ENCODE measurements at regions not wholly inside any gene's neighbourhood (a gene's known extent, or its start where the extent isn't known, plus 50 kb on each side); places are given as distances from the start of the nearest gene placed in this dataset.
A peak's percentile ranks its signal among the peaks of the same experiment; 100 is the strongest.

DNA sequence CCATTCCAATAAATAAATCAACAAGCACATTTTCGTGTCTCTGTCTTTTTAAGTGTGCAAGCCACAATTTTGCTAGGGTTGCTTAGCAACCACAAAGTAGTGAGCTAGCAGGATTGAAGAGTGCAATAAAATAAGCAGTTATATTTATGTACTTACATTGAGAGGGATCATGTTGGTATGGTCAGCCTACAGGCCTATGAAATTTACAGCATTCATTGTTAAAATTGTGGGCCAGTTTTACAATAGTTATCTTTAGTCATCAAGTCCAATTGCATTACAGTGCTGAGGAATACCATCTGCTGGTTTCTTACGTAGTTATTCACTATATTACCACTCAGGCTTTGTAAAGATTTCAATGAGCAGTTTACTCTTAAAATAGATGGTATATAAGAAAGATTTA, 192.5 kb upstream of the POT1 start:
- ChIA-PET CTCF (no interaction called here), POLR2A (no interaction called here)
- H3K27me3 Mint-ChIP-seq, result no peaks in the 10 kb centered on the region
- H3K36me3 Mint-ChIP-seq (ENCODE audit: low read depth), result no peaks in the 10 kb centered on the region
- ATAC-seq (no peak), DNase-seq (no peak)
- no peak overlapping the region for H3K27ac Mint-ChIP-seq
- no peak overlapping the region for H3K4me3 Mint-ChIP-seq
- no peaks in the 10 kb centered on the region for H3K9me3 Mint-ChIP-seq (ENCODE audit: low read depth)
- H3K4me1 Mint-ChIP-seq, result no peaks in the 10 kb centered on the region
- intact Hi-C loops (cut with DNase I, micrococcal nuclease), result no loop called here

DNA sequence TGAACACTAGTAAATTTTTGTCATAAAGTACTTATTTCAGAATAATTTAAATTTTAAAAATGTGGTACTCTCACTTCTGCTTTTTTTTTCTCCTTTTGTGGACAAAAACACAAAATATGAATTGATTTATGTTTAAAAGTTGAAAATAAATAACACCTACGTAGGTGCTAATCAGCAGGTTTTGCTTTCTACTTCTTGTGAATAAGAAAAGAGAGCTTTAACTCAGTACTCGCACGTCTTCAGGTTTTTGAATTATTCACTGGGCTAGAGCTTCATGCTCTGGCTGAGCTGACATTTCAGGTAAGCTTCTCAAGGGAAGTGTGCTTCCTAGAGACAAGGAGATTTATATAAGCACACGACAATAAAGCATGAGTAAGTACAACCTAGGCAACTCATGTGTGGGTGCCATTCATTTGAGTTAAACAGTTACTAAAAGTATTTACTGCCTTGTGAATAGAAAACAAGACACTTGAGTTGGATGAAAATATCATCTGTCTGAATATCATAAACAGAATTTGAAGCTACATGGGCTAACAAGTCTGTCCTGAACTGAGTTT, 190.0 kb upstream of the POT1 start:
- Mint-ChIP-seq H3K9me3 (ENCODE audit: low read depth) (no peaks in the 10 kb centered on the region), H3K4me3 (no peak overlapping the region), H3K27me3 (no peaks in the 10 kb centered on the region), H3K36me3 (ENCODE audit: low read depth) (no peaks in the 10 kb centered on the region), H3K4me1 (no peaks in the 10 kb centered on the region), H3K27ac (no peak overlapping the region)
- POLR2A ChIA-PET, result no interaction called here
- intact Hi-C loops (cut with DNase I, micrococcal nuclease), result no loop called here
- DNase-seq (no peak), ATAC-seq (no peak)
- CTCF ChIA-PET, result no interaction called here

DNA sequence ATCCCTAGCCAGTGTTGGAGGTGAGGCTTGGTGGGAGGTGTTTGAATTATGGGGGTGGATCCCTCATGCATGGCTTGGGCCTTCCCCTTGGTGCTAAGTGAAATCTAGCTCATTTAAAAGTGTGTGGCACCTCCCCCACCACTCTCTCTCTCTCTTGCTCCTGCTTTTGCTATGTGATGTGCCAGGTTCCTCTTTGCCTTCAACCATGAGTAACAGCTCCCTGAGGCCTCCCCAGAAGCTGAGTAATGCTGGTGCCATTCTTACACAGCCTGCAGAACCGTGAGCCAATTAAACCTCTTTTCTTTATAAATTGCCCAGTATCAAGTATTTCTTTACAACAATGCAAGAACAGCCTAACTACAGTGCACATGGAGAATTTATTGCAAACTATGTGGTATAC, 188.8 kb upstream of the POT1 start:
- Mint-ChIP-seq H3K9me3 (ENCODE audit: low read depth) (no peaks in the 10 kb centered on the region), H3K27ac (no peak overlapping the region), H3K27me3 (no peaks in the 10 kb centered on the region), H3K4me1 (no peaks in the 10 kb centered on the region), H3K36me3 (ENCODE audit: low read depth) (no peaks in the 10 kb centered on the region), H3K4me3 (no peak overlapping the region)
- ChIA-PET POLR2A (no interaction called here), CTCF (no interaction called here)
- ATAC-seq, result peak; percentile 23
- intact Hi-C loops (cut with DNase I, micrococcal nuclease), result no loop called here
- DNase-seq, result no peak

DNA sequence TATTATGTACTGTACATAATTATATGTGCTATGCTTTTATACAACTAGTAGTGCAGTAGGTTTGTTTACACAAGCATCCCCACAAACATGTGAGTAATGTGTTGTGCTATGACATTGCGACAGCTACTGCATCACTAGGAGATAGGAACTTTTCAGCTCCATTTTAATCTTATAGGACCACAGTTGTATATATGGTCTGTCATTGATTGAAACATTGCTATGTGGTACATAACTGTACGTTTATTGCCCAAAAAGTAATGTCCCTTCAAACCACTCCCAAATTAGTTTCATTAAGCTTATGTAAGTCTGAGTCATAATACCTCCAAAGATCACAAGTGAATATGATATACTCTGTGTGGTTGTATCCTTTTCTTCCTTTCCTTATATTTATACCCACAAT, 183.2 kb upstream of the POT1 start:
- Mint-ChIP-seq H3K36me3 (ENCODE audit: low read depth) (no peaks in the 10 kb centered on the region), H3K4me3 (no peak overlapping the region), H3K27me3 (no peaks in the 10 kb centered on the region), H3K27ac (no peak overlapping the region), H3K9me3 (ENCODE audit: low read depth) (peaks cover 6% of the 10 kb centered on the region), H3K4me1 (no peaks in the 10 kb centered on the region)
- ATAC-seq (no peak), DNase-seq (no peak)
- POLR2A ChIA-PET, result no interaction called here
- CTCF ChIA-PET, result interaction anchor here (1.0 kb wide), 1 partner anchor 7 kb away, joined by 3 read pairs; no protein-coding TSS in a partner anchor
- intact Hi-C loops (cut with DNase I, micrococcal nuclease), result no loop called here

DNA sequence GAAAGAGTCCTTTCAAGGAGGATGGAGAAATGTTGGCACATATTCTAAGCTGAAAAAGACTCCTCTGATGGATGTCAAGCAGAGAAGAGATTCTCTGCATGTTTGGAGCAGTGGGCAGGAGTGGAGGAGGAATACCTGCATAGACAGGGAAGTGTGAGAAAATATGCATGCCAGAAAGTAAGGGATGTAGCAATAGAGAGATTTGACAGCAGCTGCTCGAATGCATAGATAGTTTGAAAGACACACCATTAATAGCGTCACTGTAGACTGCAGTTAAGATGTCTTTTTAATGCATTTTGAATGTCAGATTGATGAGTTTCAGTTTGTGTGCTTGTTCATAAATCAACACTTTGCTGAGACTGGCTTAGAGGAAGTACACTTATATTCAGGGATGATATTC, 169.9 kb upstream of the POT1 start:
- Mint-ChIP-seq H3K4me3 (no peak overlapping the region), H3K27me3 (no peaks in the 10 kb centered on the region), H3K4me1 (no peaks in the 10 kb centered on the region), H3K27ac (no peak overlapping the region), H3K9me3 (ENCODE audit: low read depth) (peaks cover 3% of the 10 kb centered on the region), H3K36me3 (ENCODE audit: low read depth) (no peaks in the 10 kb centered on the region)
- POLR2A ChIA-PET, result no interaction called here
- intact Hi-C loops (cut with DNase I, micrococcal nuclease), result no loop called here
- ATAC-seq (no peak), DNase-seq (no peak)
- CTCF ChIA-PET, result interaction anchor here (0.7 kb wide), 1 partner anchor 1605 kb away, joined by 4 read pairs; no protein-coding TSS in a partner anchor

DNA sequence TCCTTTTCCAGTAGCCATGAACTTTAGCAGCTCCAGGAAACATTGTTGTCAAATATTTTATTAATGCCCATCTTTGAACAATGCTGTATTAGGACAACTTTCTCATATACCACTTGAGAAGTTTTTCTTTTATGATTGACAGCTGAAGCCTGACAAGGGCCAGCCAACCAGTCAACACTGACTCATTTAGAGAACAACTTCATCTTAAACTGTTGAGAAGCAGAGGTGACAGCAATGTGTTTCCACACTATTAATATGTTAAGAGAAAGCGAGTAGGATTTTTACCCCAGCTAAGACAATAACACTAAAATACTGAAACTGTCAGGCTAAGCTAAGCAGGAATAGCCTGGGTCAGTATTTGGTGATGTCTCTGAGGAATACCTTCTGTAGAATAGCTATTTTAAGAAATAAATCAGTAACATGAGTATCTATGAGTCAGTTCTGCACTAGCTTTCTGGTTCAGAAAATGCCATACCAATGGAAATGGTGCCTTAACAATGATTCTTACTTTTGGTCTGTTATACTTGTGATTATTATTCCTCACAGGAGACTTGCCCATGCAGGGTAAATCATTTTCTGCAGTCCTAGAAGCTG, 168.8 kb upstream of the POT1 start:
- DNase-seq, result no peak
- ATAC-seq, result no peak
- CTCF ChIA-PET, result interaction anchor here (0.7 kb wide), 2 partner anchors 24 to 1604 kb away, joined by 3 to 4 read pairs; no protein-coding TSS in a partner anchor
- intact Hi-C loops (cut with DNase I, micrococcal nuclease), result no loop called here
- Mint-ChIP-seq H3K27me3 (no peaks in the 10 kb centered on the region), H3K4me1 (no peaks in the 10 kb centered on the region), H3K27ac (no peak overlapping the region), H3K9me3 (ENCODE audit: low read depth) (peaks cover 2% of the 10 kb centered on the region), H3K36me3 (ENCODE audit: low read depth) (no peaks in the 10 kb centered on the region), H3K4me3 (no peak overlapping the region)
- POLR2A ChIA-PET, result no interaction called here

DNA sequence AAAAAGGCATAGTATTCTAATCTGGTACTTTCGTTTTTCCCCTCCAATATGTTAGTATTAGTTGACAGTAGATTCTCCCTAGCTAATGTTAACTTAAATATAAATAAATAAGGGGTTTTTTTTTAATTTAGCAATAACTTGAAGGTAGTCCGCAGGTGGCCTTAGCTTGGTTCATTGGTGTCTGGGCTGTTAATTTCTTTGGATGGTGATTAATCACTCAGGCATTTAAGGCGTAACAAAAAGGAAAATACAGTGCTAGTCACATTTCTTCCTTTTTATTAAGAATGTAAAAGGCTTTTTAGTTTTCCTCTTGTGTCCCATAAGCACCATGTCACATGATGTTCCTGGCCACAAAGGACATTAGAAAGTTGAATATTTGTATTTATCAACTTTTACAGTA, 161.0 kb upstream of the POT1 start:
- Mint-ChIP-seq H3K4me1 (no peaks in the 10 kb centered on the region), H3K9me3 (ENCODE audit: low read depth) (no peaks in the 10 kb centered on the region), H3K27ac (no peak overlapping the region), H3K36me3 (ENCODE audit: low read depth) (no peaks in the 10 kb centered on the region), H3K27me3 (no peaks in the 10 kb centered on the region), H3K4me3 (no peak overlapping the region)
- CTCF ChIA-PET, result no interaction called here
- intact Hi-C loops (cut with DNase I, micrococcal nuclease), result no loop called here
- POLR2A ChIA-PET, result no interaction called here
- ATAC-seq (no peak), DNase-seq (no peak)

DNA sequence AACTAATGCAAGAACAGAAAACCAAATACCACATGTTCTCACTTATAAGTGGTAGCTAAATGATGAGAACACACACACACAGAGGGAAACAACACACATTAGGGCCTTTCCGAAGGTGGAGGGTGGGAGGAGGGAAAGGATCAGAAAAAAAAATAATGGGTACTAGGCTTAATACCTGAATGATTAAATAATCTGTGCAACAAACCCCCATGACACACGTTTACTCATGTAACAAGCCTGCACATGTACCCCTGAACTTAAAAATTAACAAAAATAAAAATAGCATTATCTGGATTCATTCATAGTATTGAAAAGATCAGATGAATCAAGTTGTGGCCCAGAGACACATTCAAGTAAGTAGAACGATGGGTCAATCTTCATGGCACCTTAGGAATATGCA, 159.5 kb upstream of the POT1 start:
- no peaks in the 10 kb centered on the region for H3K9me3 Mint-ChIP-seq (ENCODE audit: low read depth)
- DNase-seq, result no peak
- intact Hi-C loops (cut with DNase I, micrococcal nuclease), result no loop called here
- ATAC-seq, result no peak
- H3K27me3 Mint-ChIP-seq, result no peaks in the 10 kb centered on the region
- H3K4me3 Mint-ChIP-seq, result no peak overlapping the region
- H3K36me3 Mint-ChIP-seq (ENCODE audit: low read depth), result no peaks in the 10 kb centered on the region
- H3K27ac Mint-ChIP-seq, result no peak overlapping the region
- ChIA-PET CTCF (no interaction called here), POLR2A (no interaction called here)
- no peaks in the 10 kb centered on the region for H3K4me1 Mint-ChIP-seq

DNA sequence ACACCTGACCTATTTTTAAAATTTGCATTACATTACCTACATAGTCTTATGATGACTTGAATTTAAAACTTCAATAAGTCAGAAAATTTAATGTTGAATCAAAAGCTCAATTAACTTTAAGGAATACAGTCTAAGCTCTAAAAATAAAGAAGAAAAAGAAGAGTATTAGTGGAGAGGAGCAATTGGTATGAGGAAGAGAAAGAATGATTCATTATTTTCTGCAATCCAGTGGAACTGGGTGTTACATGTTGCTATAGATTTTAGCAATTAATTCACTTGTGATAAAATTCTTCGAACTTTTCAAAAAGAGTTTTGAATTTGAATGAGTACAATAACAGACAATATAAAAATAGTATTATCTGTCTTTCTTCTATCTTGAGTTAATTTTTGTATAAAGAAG, 158.9 kb upstream of the POT1 start:
- no peak overlapping the region for H3K4me3 Mint-ChIP-seq
- no peaks in the 10 kb centered on the region for H3K27me3 Mint-ChIP-seq
- ChIA-PET POLR2A (no interaction called here), CTCF (no interaction called here)
- intact Hi-C loops (cut with DNase I, micrococcal nuclease), result no loop called here
- no peaks in the 10 kb centered on the region for H3K9me3 Mint-ChIP-seq (ENCODE audit: low read depth)
- no peak overlapping the region for H3K27ac Mint-ChIP-seq
- ATAC-seq (no peak), DNase-seq (no peak)
- H3K4me1 Mint-ChIP-seq, result no peaks in the 10 kb centered on the region
- no peaks in the 10 kb centered on the region for H3K36me3 Mint-ChIP-seq (ENCODE audit: low read depth)

DNA sequence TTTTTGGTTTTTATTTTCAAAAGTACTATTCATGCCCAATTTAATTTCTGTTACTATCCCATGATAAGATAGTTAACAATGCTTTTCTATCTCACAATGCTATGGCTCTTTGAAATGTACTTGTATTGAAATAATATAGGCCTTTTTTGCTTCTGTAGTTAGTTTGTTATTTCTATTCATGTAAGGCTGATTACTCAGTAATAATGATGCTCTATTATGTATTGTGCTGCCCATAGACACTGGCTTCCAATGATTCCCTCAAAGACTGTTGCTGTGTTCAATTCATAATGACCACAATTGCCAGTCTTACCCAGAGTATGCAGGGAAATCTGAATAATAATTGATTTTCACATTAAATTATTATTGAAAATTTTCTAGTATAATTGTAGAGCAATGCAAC, 155.5 kb upstream of the POT1 start:
- ATAC-seq (no peak), DNase-seq (no peak)
- no peaks in the 10 kb centered on the region for H3K4me1 Mint-ChIP-seq
- H3K4me3 Mint-ChIP-seq, result no peak overlapping the region
- POLR2A ChIA-PET, result no interaction called here
- no peaks in the 10 kb centered on the region for H3K9me3 Mint-ChIP-seq (ENCODE audit: low read depth)
- no peak overlapping the region for H3K27ac Mint-ChIP-seq
- intact Hi-C loops (cut with DNase I, micrococcal nuclease), result no loop called here
- no peaks in the 10 kb centered on the region for H3K27me3 Mint-ChIP-seq
- H3K36me3 Mint-ChIP-seq (ENCODE audit: low read depth), result no peaks in the 10 kb centered on the region
- CTCF ChIA-PET, result no interaction called here

DNA sequence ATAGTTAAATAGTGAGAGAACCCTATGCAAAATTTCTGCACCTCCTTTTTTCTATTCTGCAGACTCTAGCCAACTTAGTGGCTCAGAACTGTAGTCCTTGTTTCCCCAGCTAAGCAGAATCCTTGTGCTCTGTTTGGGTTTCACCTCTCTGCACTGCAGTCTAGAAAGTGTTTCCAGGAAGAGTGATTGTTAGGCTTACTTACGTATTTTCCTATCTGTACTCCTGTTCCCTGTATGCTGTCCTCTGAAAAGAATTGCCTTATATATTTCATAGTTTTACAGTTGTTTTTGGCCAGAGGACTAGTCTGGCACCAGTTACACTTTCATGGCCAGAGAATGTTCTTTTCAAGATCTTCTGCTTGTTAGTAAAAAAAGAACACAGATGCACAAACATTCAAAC, 154.6 kb upstream of the POT1 start:
- H3K9me3 Mint-ChIP-seq (ENCODE audit: low read depth), result no peaks in the 10 kb centered on the region
- DNase-seq (no peak), ATAC-seq (no peak)
- intact Hi-C loops (cut with DNase I, micrococcal nuclease), result no loop called here
- no peak overlapping the region for H3K27ac Mint-ChIP-seq
- H3K27me3 Mint-ChIP-seq, result no peaks in the 10 kb centered on the region
- H3K4me1 Mint-ChIP-seq, result no peaks in the 10 kb centered on the region
- no peak overlapping the region for H3K4me3 Mint-ChIP-seq
- ChIA-PET CTCF (no interaction called here), POLR2A (no interaction called here)
- H3K36me3 Mint-ChIP-seq (ENCODE audit: low read depth), result no peaks in the 10 kb centered on the region

DNA sequence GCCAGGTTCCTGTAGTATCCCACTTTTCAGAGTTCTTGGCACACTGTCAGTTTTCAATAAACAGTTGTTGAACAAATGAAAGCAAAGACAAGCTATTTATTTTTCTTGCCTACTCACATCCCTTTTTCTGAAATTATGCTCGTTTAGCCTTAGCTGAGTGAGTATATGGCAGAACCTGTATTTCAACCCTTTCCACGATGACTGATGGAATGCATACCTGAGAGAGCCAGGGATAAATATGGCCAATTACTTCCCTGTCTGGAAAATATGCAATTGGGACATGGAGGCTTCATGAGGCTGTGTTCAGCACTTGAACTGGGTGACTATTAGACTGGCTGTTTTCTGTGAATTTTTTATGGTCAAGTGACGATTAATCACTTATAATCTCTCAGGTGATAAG, 144.5 kb upstream of the POT1 start:
- DNase-seq, result no peak
- H3K36me3 Mint-ChIP-seq (ENCODE audit: low read depth), result no peaks in the 10 kb centered on the region
- POLR2A ChIA-PET, result no interaction called here
- peaks cover 4% of the 10 kb centered on the region for H3K9me3 Mint-ChIP-seq (ENCODE audit: low read depth)
- H3K27ac Mint-ChIP-seq, result no peak overlapping the region
- no peak for ATAC-seq
- H3K4me3 Mint-ChIP-seq, result no peak overlapping the region
- H3K4me1 Mint-ChIP-seq, result no peaks in the 10 kb centered on the region
- intact Hi-C loops (cut with DNase I, micrococcal nuclease), result no loop called here
- no peaks in the 10 kb centered on the region for H3K27me3 Mint-ChIP-seq
- CTCF ChIA-PET, result interaction anchor here (0.6 kb wide), 2 partner anchors 24 to 1974 kb away, joined by 3 read pairs; no protein-coding TSS in a partner anchor

DNA sequence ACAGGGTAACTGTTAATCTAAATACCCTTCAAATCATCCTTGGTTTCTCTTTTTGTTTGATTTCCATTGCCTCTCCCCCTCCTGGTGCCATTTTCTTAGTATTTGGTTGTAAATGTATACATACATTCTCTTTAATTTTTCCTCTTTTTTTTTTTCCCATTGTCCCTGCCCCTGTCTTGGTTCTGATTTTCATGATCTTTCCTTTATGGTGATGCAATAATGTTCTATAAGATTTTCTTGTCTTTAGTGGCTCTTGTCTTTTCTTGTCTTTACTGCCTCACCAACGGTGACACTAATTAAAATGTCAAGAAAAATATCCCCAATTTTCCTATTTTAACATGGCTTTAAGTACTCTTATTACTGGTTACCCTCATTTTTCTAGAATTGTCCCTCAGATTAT, 135.9 kb upstream of the POT1 start:
- no peaks in the 10 kb centered on the region for H3K36me3 Mint-ChIP-seq (ENCODE audit: low read depth)
- CTCF ChIA-PET, result no interaction called here
- ATAC-seq (no peak), DNase-seq (no peak)
- no peak overlapping the region for H3K4me3 Mint-ChIP-seq
- POLR2A ChIA-PET, result no interaction called here
- no peak overlapping the region for H3K27ac Mint-ChIP-seq
- peaks cover 6% of the 10 kb centered on the region for H3K27me3 Mint-ChIP-seq
- peaks cover 1% of the 10 kb centered on the region for H3K9me3 Mint-ChIP-seq (ENCODE audit: low read depth)
- H3K4me1 Mint-ChIP-seq, result no peaks in the 10 kb centered on the region
- intact Hi-C loops (cut with DNase I, micrococcal nuclease), result no loop called here

Measured in activated CD4-positive, alpha-beta T cell treated with anti-CD3 and anti-CD28 coated beads for 36 hours (primary cell).